Thoracic aorta (tissue), 2 donors: ENCODE measurements at regions not wholly inside any gene's neighbourhood (a gene's known extent, or its start where the extent isn't known, plus 50 kb on each side); places are given as distances from the start of the nearest gene placed in this dataset.

ENCODE experiments used
- ATAC-seq: fragments of 150-250 bp; one replicate; pipeline ENCODE4 v1.8.0; 2017; ENCODE audit warnings: low read depth; ENCODE audit not compliant: insufficient number of reproducible peaks, low FRiP score
- DNase-seq: peaks from one replicate; pipeline ENCODE4 v3.0.0-alpha.2; 2020; ENCODE audit warnings: low spot score
- H3K27ac ChIP-seq, 2 donors: fragments of 200-600 bp; sonication (generic); 1 replicate in 1 of 2; 2 replicates in 1 of 2; pipeline ENCODE4 v1.5.1; 2016; ENCODE audit warnings: mild to moderate bottlenecking in 2 of 2, moderate library complexity in 2 of 2
- H3K27me3 ChIP-seq: fragments of 200-600 bp; sonication (generic); replicated peaks from 2 replicates; pipeline ENCODE4 v1.6.0; 2016; ENCODE audit warnings: mild to moderate bottlenecking; ENCODE audit not compliant: insufficient read depth
- H3K36me3 ChIP-seq: fragments of 200-600 bp; sonication (generic); one replicate; pipeline ENCODE4 v1.5.1; 2016
- H3K4me1 ChIP-seq, 2 donors: fragments of 200-600 bp; sonication (generic); 1 replicate in 1 of 2; 2 replicates in 1 of 2; pipeline versions ENCODE4 v1.5.1 to v1.6.0; 2016; ENCODE audit warnings: low read depth in 2 of 2, mild to moderate bottlenecking in 1 of 2; ENCODE audit not compliant: control insufficient read depth in 1 of 2
- H3K4me3 ChIP-seq: fragments of 200-600 bp; sonication (generic); 2 replicates; pipeline ENCODE4 v1.5.1; 2016; ENCODE audit warnings: mild to moderate bottlenecking
- H3K9me3 ChIP-seq: fragments of 200-600 bp; sonication (generic); 2 replicates; pipeline ENCODE4 v1.5.1; 2016
- TF ChIP-seq, protein P1 (sequence below): fragments of 200-600 bp; sonication (generic); IDR thresholded peaks from one replicate; pipeline ENCODE4 v1.5.1; 2019; ENCODE audit warnings: antibody characterized with exemption

DNA sequence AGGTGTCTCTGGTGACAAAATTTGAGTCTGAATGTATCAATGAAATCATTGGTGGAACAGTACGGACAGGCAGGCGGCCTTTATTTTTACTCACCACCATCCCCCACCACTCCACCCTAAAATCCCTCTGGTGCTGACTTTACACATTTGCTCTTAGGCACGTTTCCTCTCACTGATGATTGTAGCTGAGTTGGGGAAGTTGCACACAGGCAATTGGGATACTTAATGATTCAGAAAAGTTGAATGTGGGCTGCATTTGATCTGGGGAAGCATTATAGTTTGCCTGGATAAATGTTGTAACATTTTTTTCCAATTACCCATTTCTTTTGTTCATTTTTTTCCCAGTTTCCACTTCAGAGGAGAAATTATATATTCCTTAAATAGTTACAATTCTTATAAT lies 658.4 kb downstream of the TLR4 start:
- ATAC-seq, result no peak
- no peak for DNase-seq
- Histone ChIP-seq H3K27ac (no peak overlapping the region), H3K4me3 (no peak overlapping the region), H3K4me1 (no peaks in the 10 kb centered on the region), H3K27me3 (no peaks in the 10 kb centered on the region), H3K9me3 (no peaks in the 10 kb centered on the region), H3K36me3 (no peaks in the 10 kb centered on the region)
- TF ChIP-seq, protein P1, sequence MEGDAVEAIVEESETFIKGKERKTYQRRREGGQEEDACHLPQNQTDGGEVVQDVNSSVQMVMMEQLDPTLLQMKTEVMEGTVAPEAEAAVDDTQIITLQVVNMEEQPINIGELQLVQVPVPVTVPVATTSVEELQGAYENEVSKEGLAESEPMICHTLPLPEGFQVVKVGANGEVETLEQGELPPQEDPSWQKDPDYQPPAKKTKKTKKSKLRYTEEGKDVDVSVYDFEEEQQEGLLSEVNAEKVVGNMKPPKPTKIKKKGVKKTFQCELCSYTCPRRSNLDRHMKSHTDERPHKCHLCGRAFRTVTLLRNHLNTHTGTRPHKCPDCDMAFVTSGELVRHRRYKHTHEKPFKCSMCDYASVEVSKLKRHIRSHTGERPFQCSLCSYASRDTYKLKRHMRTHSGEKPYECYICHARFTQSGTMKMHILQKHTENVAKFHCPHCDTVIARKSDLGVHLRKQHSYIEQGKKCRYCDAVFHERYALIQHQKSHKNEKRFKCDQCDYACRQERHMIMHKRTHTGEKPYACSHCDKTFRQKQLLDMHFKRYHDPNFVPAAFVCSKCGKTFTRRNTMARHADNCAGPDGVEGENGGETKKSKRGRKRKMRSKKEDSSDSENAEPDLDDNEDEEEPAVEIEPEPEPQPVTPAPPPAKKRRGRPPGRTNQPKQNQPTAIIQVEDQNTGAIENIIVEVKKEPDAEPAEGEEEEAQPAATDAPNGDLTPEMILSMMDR, result no peak

DNA sequence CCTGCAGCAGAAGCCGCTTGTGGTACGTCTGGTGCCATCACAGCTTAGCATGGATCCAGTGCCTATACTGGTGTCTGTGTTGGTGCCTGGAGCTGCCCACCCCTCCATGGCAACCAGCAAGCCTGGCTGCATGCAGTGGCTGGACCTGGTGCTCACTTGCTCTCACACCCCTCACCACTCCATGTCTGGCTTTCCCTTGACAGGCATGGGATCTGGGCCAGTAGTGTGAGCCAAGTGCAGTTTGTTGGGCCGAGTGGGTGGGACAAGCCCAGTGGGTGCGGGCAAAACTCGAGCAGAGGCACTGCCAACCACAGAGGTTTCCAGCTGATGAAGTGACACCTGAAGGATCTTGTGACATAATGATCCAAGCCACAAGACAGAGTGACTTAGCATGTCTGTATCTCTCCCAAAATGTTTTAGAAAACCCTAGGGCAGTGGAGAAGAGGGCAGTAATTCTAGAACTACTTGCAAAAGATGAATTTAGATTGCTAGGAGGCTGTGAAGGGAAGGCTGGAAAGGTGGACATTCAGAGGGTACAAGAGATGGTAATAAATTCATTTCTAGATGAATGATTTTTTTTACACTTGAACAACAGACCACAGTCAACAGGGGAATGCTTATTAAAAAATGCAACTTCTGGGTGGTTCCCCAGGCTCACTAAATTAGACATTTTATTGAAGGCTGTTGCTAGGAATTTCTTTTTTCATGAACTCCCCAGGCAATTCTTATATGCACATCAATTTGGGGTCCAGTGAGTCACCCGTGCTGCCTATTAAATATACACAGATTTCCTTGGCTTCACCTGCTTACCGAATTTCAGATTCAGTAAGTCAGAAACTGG lies 660.3 kb downstream of the TLR4 start:
- Histone ChIP-seq H3K36me3 (no peaks in the 10 kb centered on the region), H3K4me1 (no peaks in the 10 kb centered on the region), H3K27ac (no peak overlapping the region), H3K4me3 (no peak overlapping the region), H3K9me3 (no peaks in the 10 kb centered on the region), H3K27me3 (no peaks in the 10 kb centered on the region)
- DNase-seq, result no peak
- TF ChIP-seq, protein P1, result no peak
- ATAC-seq, result no peak

DNA sequence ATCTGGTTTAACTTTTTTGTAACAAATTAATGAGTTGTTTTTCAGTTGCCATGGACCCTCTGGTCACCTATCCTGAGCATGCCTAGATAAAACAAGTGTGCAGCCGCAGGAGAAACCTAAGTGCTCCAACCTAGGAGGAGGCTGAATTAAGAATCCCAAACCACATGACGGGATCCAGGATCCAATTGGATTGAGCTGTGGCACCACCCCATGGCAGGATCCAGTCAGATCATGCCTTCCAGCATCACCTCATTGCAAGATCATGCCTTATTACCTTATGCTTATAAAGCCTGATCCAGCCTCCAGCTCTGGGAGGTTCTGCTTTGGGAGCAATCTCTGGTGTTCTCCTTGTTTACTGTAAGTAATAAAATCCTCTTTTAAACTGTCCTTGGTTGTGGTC lies 662.0 kb downstream of the TLR4 start:
- no peaks in the 10 kb centered on the region for H3K9me3 ChIP-seq
- no peak overlapping the region for H3K4me3 ChIP-seq
- ATAC-seq, result no peak
- H3K27ac ChIP-seq, result no peak overlapping the region
- no peaks in the 10 kb centered on the region for H3K36me3 ChIP-seq
- H3K27me3 ChIP-seq, result no peaks in the 10 kb centered on the region
- H3K4me1 ChIP-seq, result no peaks in the 10 kb centered on the region
- no peak for DNase-seq
- TF ChIP-seq, protein P1, result no peak

DNA sequence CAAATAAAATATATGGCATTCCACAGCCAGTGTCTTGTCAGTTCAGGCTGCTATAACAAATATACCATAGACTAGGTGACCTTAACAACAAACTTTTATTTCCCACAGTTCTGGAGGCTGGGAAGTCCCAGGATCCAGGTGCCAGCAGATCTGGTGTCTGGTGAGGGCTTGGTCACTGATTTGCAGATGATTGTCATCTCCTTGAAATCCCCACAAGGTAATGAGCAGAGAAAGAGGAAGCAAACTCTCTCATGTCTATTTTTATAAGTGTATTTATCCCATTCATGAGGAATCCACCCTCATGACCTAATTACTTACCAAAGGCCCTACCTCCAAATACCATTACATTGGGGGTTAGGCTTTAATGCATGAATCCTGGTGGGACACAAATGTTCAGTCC lies 663.2 kb downstream of the TLR4 start:
- Histone ChIP-seq H3K27me3 (no peaks in the 10 kb centered on the region), H3K27ac (no peak overlapping the region), H3K9me3 (no peaks in the 10 kb centered on the region), H3K4me1 (no peaks in the 10 kb centered on the region), H3K36me3 (no peaks in the 10 kb centered on the region), H3K4me3 (no peak overlapping the region)
- no peak for ATAC-seq
- TF ChIP-seq, protein P1, result no peak
- no peak for DNase-seq

DNA sequence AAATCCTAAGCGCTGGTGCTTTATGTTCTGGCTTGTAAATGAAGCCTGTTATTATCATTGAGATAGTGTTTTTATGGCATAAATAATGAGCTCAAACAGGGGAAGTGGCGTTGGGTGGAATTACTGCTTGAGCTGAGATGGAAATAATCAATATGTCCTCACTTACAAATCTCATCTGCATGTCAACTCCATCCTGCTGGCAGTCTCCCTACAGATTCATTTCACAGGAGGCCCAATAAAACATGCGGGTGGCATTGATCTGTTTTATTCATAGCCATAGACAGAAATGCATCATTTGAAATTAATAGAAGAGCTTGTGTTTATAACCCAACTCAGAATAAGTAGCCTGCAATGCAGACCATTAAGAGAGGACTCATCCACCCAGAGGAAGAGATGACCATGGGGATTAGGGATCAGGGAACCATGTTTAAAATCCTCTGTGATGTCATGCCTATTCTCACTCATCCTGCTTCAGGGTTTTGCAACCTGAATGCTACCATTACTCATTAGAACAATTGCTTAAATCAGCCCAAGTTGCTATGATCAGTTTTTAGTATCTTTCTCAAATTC lies 680.4 kb downstream of the TLR4 start:
- no peak for DNase-seq
- no peaks in the 10 kb centered on the region for H3K9me3 ChIP-seq
- no peak overlapping the region for H3K4me3 ChIP-seq
- no peak overlapping the region for H3K27ac ChIP-seq
- no peaks in the 10 kb centered on the region for H3K27me3 ChIP-seq
- no peak for ATAC-seq
- no peaks in the 10 kb centered on the region for H3K4me1 ChIP-seq
- H3K36me3 ChIP-seq, result no peaks in the 10 kb centered on the region
- TF ChIP-seq, protein P1, result no peak
